Body of pancreas (tissue), 4 donors: ENCODE measurements at regions not wholly inside any gene's neighbourhood (a gene's known extent, or its start where the extent isn't known, plus 50 kb on each side); places are given as distances from the start of the nearest gene placed in this dataset.

Experiments
- POLR2A ChIP-seq, 3 donors: fragments of 450-650 bp; IDR thresholded peaks; one replicate each; pipeline ENCODE4 v1.6.1; 2016; ENCODE audit warnings: antibody characterized with exemption in 3 of 3, mild to moderate bottlenecking in 2 of 3
- TF ChIP-seq, protein P1 (sequence below), 7 experiments: fragments of 450-650 bp in 4 of 7; fragments of 200-600 bp in 3 of 7; sonication (generic) in 3 of 7; IDR thresholded peaks; one replicate each; pipeline ENCODE4 v1.5.1; 2016 to 2019; ENCODE audit warnings: antibody characterized with exemption in 7 of 7

DNA sequence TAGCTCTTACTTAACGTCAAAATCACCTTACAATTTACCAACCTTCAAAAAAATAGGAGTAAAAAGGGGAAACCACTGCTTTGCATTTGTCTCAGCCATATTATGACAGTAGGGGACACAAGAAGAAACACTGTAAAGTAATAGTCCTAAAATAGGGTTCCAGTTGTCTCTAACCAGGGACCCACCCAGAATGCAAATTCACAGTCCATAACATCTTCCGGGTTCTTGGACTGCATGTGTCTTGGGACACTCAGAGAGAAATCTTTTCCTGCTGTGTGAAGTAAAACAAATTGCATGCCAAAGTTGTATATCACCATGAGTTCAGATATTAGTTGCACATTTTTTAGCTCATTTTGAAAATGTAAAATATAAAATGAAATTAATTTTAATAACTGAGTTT, 69.8 kb upstream of the PGR start:
- TF ChIP-seq, protein P1, sequence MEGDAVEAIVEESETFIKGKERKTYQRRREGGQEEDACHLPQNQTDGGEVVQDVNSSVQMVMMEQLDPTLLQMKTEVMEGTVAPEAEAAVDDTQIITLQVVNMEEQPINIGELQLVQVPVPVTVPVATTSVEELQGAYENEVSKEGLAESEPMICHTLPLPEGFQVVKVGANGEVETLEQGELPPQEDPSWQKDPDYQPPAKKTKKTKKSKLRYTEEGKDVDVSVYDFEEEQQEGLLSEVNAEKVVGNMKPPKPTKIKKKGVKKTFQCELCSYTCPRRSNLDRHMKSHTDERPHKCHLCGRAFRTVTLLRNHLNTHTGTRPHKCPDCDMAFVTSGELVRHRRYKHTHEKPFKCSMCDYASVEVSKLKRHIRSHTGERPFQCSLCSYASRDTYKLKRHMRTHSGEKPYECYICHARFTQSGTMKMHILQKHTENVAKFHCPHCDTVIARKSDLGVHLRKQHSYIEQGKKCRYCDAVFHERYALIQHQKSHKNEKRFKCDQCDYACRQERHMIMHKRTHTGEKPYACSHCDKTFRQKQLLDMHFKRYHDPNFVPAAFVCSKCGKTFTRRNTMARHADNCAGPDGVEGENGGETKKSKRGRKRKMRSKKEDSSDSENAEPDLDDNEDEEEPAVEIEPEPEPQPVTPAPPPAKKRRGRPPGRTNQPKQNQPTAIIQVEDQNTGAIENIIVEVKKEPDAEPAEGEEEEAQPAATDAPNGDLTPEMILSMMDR (IDR thresholded peaks at IDR 0.05), result no peak
- TF ChIP-seq POLR2A (IDR thresholded peaks at IDR 0.05), result no peak
